NCI-H2081 (cell line): ENCODE measurements at regions not wholly inside any gene's neighbourhood (a gene's known extent, or its start where the extent isn't known, plus 50 kb on each side); places are given as distances from the start of the nearest gene placed in this dataset.

Experiments
- DNase-seq, 2 experiments: peaks; one replicate each; lab custom pipeline; 2025; lab: John Stamatoyannopoulos, UW

DNA sequence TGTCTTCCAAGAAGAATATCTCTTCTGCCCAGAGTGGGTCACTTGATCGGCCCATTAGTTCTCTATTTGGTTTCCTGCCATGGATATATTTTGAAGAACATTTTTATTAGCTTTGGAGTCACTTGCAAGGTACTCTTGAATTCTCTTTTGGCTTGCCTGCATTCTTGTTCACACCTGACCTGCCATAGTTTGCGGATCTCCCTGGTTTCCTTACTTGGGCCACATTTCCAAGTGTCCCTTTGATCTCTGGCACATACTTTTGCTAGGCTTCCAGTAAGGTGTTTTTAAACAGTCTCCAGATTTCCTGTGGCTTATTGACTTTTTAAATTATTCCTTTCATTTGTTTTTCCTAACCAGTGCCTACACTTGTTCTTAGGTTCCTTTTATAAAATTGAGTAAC, 488.5 kb upstream of the MDFIC2 start:
- no peak for DNase-seq

DNA sequence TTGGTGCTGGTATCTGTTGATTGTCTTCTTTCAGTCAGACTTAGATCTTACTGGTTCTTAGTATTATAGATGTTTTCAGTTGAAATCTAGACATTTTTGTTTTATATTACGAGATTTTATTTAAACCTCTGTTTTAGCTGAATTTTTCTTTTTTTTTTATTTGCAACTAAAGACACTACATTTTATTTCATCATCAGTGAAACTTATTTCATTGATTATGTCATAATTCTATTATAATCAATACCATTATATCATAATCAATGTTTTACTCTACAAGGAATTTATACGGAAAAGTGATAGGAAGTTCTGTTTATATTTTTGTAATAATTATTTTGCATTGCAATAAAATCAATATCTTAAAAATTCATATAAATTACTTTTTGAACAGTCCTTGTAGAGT, 477.4 kb upstream of the MDFIC2 start:
- no peak for DNase-seq

DNA sequence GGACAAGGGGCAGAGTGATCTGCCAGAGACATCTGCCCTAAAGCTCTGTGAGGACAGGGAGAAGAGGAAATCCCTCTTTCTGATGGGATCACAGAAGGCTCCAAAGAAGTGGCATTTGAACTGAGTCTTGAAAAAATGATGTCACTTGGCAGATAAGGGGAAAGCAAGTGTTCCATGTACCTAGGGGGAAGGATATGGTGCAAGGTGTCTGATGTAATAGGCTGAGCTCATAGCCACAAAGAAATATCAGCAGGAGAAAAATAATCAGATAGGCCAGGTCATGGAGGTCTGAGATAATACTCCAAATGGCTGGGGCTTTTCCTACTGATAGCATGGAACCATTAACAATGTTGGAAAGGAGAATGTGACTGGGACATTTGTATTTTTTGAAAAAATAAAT, 468.4 kb upstream of the MDFIC2 start:
- no peak for DNase-seq

DNA sequence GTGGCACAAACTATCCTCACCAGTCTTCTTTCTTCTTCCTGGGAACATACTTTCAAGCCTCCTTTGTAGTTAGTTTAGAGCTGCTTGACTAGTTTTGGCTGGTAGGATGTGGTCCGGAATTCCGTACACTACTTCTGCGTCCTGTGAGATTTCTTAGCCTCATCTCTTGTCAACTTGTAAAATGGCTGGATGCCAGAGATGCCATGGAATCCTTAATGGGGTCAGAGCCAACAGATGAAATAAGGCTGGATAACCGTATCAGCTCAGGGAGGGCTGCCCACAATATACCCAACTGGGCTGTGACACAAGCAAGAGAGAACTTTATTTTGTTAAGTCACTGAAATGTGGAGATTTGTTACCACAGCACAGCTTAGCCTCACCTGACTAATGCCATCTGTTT, 466.9 kb upstream of the MDFIC2 start:
- DNase-seq = no peak

DNA sequence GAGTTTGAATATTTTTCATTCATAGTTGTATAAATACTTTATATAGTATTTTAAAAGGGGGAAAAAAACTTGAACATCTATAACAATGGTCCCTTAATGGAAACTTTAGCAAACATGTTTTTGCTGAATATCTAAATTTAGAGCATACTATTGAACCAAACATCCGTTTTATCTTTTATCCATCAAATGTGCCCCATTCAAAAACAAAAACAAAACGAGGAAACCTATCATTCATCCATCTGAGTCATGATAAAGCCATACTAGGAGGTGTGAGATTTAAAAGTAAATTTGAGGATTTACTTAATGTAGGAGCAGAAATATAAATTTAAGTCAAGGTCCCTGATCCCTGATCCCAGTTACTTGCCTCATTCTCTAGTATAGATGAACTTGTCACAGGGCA, 463.6 kb upstream of the MDFIC2 start:
- DNase-seq = no peak

DNA sequence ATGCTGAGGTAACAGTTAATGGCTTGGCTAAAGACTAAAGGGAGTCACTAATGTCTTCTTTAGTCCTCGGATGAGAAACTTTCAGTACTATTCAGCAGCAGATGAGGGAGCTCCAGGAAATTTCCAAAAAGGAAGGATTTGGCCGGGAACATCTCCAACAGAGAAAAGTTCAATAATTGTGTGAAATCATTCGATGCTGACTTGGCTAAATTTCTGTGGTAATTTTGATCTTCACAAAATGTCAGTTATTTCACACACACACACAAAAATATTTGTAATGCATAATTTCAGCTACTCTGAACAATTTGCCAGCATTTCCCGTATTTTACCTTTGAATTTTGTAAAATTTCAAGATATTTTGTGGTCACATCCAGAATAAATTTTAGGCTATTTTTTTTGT, 462.8 kb upstream of the MDFIC2 start:
- DNase-seq = no peak

- DNase-seq = no peak
Observed at GRCh38 chr3:70774641-70775040, 462.2 kb upstream of the MDFIC2 start.

DNA sequence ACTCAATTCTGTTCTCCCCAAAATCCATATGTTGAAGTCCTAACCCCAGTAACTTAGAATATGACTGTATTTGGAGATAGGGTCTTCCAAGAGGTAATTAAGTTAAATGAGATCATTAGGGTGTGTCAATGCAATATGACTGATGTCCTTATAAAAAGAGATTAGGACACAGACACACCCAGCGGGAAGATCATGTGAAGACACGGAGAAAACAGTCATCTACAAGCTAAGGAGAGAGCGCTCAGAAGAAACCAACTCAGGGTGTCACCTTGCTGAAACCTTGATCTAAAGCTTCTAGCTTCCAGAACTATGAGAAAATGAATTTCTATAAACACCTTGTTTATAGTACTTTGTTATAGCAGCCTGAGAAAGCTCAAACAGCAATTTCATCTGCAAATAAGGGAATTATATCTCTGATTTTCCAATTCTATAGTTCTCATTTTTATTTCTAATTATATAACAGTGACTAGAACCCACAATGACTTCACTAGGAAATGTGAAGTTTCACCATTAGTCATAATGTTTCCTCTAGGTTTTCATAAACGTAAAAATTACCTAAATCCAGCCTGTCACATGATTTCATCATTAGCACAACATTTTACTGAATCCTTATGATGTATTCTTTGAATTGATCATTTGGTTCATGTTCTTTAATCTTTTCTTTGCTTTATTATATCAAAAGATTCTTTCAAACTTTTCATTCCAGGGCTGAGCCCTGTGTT, 459.1 kb upstream of the MDFIC2 start:
- DNase-seq = no peak

DNA sequence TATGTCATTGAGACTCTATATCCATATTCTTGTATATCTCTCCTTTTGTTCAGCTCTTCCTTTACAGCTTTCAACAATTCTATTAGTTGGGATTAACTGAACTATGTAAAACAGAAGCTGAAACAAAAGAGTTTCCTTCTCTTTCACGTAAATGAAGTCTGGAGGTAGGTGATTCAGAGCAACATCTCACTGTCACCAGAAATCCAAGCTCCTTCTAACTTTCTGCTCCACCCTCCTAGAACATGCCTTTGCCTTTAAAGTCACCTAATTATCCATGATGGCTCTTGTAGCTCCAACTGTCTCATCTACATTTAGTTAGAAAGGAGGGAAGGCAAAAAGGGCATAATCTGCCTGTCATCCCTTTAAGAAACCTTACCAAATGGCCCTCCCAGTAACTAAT, 458.2 kb upstream of the MDFIC2 start:
- no peak for DNase-seq

DNA sequence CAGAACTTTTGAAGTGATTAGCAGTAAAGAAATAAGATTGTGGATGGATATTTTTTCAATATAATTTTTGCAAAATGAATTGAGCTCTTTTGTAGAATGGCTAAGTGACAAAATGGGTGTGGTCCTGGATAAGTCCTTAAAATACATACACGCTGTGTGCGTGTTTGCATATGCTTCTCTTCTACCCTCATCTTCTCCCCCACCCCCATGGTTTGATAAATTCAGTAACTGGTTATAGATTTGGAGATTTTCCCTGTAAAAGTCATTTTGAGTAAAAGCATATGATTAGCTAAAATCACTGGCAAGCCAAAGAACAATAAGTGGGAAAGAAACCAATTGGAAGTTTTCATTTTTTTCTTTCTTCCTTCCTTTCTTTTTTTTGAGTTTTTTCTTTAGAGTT, 453.9 kb upstream of the MDFIC2 start:
- no peak for DNase-seq

DNA sequence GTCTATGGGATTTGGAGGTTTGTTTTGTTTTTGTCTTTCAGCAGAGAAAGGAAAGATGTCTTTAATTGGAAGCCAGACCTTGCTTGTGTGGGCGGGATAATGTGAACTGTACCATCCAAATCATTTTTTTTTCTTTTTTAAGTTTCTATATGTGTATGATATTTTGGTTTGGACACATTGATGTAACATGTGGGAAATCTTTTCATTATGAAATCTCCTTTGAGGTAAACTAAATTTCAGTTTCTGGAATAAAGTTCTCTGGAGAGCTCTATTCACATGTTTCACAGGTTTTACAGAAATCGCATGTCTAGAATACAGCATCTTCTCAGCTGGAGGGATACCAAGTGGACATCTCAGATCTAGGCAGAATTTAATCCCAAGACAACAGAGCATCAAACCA, 451.5 kb upstream of the MDFIC2 start:
- no peak for DNase-seq

DNA sequence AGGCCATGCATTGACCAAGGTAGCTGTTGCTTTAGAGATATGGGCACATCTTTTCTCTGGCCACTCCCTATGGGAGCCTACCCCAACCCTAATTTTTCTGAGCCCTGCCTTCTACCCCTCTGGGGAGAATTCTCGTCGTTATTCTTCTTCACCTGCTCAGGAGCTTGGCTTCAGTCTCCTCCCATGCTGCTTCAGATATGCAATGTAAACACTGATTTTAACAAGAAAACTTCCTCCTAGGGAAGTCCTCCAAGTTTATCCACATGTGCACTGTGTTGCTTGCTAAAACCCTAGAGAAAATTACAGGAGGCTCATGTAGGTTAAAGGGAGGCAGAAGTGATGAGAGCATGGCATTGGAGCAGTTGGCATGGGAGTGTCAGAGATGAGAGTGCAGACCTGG, 445.2 kb upstream of the MDFIC2 start:
- no peak for DNase-seq

DNA sequence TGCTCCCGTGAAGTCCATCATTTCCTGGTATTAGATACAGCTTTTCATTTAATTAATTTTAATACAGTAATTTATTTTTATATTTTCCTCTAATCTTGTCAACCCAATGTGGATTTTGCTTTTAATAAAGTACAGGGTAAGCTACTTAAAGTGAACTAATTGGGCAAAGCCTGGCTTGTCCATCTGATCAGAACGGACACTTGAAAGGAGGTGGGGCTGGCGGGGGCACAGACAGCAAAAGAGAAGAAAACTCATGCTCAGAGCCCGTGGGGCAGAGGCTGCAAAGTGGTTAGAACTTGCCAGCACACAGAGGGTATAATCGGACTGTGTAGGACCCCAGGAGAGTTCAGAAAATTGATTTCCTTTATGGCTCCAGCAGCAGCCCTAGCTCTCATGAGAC, 443.1 kb upstream of the MDFIC2 start:
- DNase-seq = no peak

DNA sequence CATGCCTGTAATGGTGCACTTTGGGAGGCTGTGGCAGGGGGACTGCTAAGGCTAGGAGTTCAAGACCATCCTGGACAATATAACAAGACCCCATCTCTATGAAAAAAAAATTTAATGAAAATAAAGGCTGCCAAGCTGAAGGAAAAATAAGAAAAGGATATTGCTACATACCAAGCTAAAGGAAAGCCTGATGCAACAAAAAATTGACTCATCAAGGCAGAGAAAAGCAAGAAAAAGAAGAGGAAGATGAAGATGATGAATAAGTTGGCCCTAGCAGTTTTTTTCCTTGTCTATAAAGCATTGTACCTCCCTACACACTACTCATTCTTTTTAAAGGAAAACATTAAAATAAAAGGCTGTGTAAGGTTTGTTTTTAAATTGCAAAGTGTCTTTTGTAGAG, 441.9 kb upstream of the MDFIC2 start:
- no peak for DNase-seq

- DNase-seq = no peak
Observed at GRCh38 chr3:70753572-70753971, 441.1 kb upstream of the MDFIC2 start.

- no peak for DNase-seq
Observed at GRCh38 chr3:70752051-70752450, 439.6 kb upstream of the MDFIC2 start.

- no peak for DNase-seq
Observed at GRCh38 chr3:70749122-70749521, 436.7 kb upstream of the MDFIC2 start.

- no peak for DNase-seq
Observed at GRCh38 chr3:70748593-70748992, 436.2 kb upstream of the MDFIC2 start.

GRCh38 chr3:70747847-70748246, 435.4 kb upstream of the MDFIC2 start:
- no peak for DNase-seq

GRCh38 chr3:70744536-70744935, 432.1 kb upstream of the MDFIC2 start:
- no peak for DNase-seq

GRCh38 chr3:70743754-70744153, 431.3 kb upstream of the MDFIC2 start:
- no peak for DNase-seq

DNA sequence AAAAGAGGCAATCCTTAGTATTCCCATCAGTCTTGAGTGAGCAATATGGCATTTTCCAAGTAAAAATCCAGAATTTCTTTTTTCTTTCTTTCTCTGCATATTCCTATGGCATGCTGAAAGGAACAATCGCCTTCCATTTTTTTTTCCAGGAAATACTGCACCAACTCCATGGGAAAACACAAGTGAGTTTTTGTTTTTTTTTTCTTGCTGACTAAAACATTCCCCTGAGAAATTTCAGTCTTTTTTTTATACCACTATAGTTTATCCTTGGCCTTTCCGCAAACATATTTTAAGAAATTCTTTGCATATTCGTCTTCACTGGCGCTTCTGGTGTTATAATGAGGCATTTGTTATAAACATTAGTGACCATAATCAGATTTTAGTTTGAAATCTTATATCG, 429.6 kb upstream of the MDFIC2 start:
- no peak for DNase-seq

GRCh38 chr3:70740872-70741271, 428.4 kb upstream of the MDFIC2 start:
- no peak for DNase-seq

DNA sequence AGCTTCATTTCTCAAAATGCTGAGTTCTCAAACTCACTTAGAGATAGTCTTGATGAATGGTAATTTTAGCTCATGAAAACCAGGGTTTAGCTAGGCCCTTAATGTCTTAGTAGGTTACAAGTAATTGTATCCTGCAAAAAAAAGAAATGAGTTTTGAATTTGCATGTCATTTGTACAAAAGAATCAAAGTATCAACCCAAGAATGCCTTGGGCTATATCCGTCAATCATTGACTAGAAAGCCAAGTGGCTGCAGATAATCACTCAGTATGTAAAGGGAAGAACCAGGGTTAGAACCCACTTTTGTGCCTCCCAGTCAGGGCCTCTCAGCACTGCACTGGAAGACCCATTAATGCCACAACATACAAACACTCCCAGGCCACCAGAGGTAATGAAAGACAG, 427.6 kb upstream of the MDFIC2 start:
- no peak for DNase-seq

- DNase-seq = no peak
Observed at GRCh38 chr3:70738291-70738681, 425.8 kb upstream of the MDFIC2 start.
